ENCODE measurements at regions not wholly inside any gene's neighbourhood (a gene's known extent, or its start where the extent isn't known, plus 50 kb on each side); places are given as distances from the start of the nearest gene placed in this dataset.
"Not testable (repeated sequence)": the region's sequence is repeated elsewhere in the genome, so short reads cannot be mapped to it uniquely, and the experiment has no call there.

- CTCF ChIA-PET: no interaction called here
- POLR2A ChIA-PET: no interaction called here
Measured at GRCh38 chr5:96115147-96115807, 153.6 kb upstream of the ELL2 start.

GRCh38 chr5:96114736-96115135, 153.1 kb upstream of the ELL2 start:
- ChIA-PET CTCF (no interaction called here), POLR2A (no interaction called here)

GRCh38 chr5:96113170-96113939, 151.7 kb upstream of the ELL2 start:
- ChIA-PET POLR2A (interaction anchor here (0.6 kb wide), 1 partner anchor 199 kb away, joined by 3 read pairs; no protein-coding TSS in a partner anchor), CTCF (no interaction called here)

- CTCF ChIA-PET: no interaction called here
- POLR2A ChIA-PET: no interaction called here
Measured at GRCh38 chr5:96112703-96113102, 151.1 kb upstream of the ELL2 start.

- POLR2A ChIA-PET: no interaction called here
- CTCF ChIA-PET: interaction anchor here (0.6 kb wide), 1 partner anchor 296 kb away, joined by 3 read pairs; no protein-coding TSS in a partner anchor
Measured at GRCh38 chr5:96112123-96112670, 150.5 kb upstream of the ELL2 start.

GRCh38 chr5:96111080-96111756, 149.6 kb upstream of the ELL2 start:
- CTCF ChIA-PET: no interaction called here
- POLR2A ChIA-PET: no interaction called here

GRCh38 chr5:96110300-96110699, 148.6 kb upstream of the ELL2 start:
- CTCF ChIA-PET: no interaction called here
- POLR2A ChIA-PET: no interaction called here

- POLR2A ChIA-PET, CTCF ChIA-PET: not testable (repeated sequence)
Measured at GRCh38 chr5:96108629-96109028, 147.0 kb upstream of the ELL2 start.

GRCh38 chr5:96103829-96104228, 142.2 kb upstream of the ELL2 start:
- CTCF ChIA-PET, POLR2A ChIA-PET: not testable (repeated sequence)

- POLR2A ChIA-PET: no interaction called here
- CTCF ChIA-PET: interaction anchor here (0.5 kb wide), 1 partner anchor 189 kb away, joined by 3 read pairs; no protein-coding TSS in a partner anchor
Measured at GRCh38 chr5:96101358-96102089, 139.9 kb upstream of the ELL2 start.

- CTCF ChIA-PET, POLR2A ChIA-PET: not testable (repeated sequence)
Measured at GRCh38 chr5:96097488-96097887, 135.8 kb upstream of the ELL2 start.

GRCh38 chr5:96096724-96097123, 135.1 kb upstream of the ELL2 start:
- POLR2A ChIA-PET: no interaction called here
- CTCF ChIA-PET: no interaction called here

GRCh38 chr5:96094904-96095303, 133.3 kb upstream of the ELL2 start:
- POLR2A ChIA-PET: no interaction called here
- CTCF ChIA-PET: interaction anchor here (0.7 kb wide), 1 partner anchor 515 kb away, joined by 4 read pairs; no protein-coding TSS in a partner anchor

GRCh38 chr5:96093890-96094381, 132.3 kb upstream of the ELL2 start:
- CTCF ChIA-PET: no interaction called here
- POLR2A ChIA-PET: no interaction called here

GRCh38 chr5:96093340-96093739, 131.7 kb upstream of the ELL2 start:
- CTCF ChIA-PET: no interaction called here

GRCh38 chr5:96091874-96092273, 130.2 kb upstream of the ELL2 start:
- CTCF ChIA-PET: no interaction called here

More at GRCh38 chr5:96093340-96093739, 131.7 kb upstream of the ELL2 start:
- POLR2A ChIA-PET: no interaction called here

GRCh38 chr5:96090215-96090614, 128.6 kb upstream of the ELL2 start:
- POLR2A ChIA-PET: no interaction called here
- CTCF ChIA-PET: interaction anchor here (1.2 kb wide), 1 partner anchor 10 kb away, joined by 3 read pairs; no protein-coding TSS in a partner anchor

More at GRCh38 chr5:96091874-96092273, 130.2 kb upstream of the ELL2 start:
- POLR2A ChIA-PET: no interaction called here

GRCh38 chr5:96088706-96089498, 127.3 kb upstream of the ELL2 start:
- ChIA-PET POLR2A (no interaction called here), CTCF (no interaction called here)

- POLR2A ChIA-PET: no interaction called here
- CTCF ChIA-PET: no interaction called here
Measured at GRCh38 chr5:96087939-96088338, 126.3 kb upstream of the ELL2 start.

Measured in activated CD8-positive, alpha-beta memory T cell treated with anti-CD3 and anti-CD28 coated beads for 36 hours (primary cell).